Activated CD4-positive, CD25-positive, alpha-beta regulatory T cell treated with anti-CD3 and anti-CD28 coated beads, Interleukin-2, amount 50 U/mL, for 72 hours (primary cell): ENCODE measurements at regions not wholly inside any gene's neighbourhood (a gene's known extent, or its start where the extent isn't known, plus 50 kb on each side); places are given as distances from the start of the nearest gene placed in this dataset.
"Not testable (repeated sequence)": the region's sequence is repeated elsewhere in the genome, so short reads cannot be mapped to it uniquely, and the experiment has no call there.

ENCODE experiments used
- DNase-seq: peaks from one replicate; pipeline ENCODE4 v3.0.0; 2021

GRCh38 chrX:40893251-40893910 lies 158.0 kb upstream of the MED14 start:
- no peak for DNase-seq

GRCh38 chrX:40895246-40895645 lies 159.9 kb upstream of the MED14 start:
- DNase-seq: no peak

DNA sequence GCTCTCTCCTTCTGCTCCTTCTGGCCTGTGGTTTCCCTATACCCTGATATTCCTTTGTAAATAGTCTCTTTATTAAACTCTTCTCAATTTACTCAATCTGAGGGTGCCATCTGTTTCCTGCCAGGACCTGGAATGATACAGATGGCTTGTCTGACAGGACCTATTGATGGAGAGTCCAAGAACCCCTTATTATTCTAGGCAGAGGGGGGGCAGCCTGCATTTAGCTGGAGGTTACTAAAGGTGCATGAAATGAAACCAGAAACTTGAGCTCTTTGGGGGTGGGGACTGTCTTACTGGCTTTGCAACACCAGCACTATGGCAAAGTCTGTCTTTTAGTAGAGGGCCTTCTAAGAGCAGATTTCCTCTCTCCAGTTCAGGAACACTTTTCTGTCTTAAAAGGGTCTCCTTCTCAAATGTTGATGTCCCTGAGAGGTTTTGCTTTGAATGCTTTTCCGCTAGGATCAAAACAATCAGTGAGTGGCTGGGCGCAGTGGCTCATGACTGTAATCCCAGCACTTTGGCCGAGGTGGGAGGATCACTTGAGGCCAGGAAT lies 162.5 kb upstream of the MED14 start:
- DNase-seq: no peak

- not testable (repeated sequence) for DNase-seq
Observed at GRCh38 chrX:40904739-40905138, 169.4 kb upstream of the MED14 start.

- DNase-seq: no peak
Observed at GRCh38 chrX:40908026-40908425, 172.7 kb upstream of the MED14 start.

DNA sequence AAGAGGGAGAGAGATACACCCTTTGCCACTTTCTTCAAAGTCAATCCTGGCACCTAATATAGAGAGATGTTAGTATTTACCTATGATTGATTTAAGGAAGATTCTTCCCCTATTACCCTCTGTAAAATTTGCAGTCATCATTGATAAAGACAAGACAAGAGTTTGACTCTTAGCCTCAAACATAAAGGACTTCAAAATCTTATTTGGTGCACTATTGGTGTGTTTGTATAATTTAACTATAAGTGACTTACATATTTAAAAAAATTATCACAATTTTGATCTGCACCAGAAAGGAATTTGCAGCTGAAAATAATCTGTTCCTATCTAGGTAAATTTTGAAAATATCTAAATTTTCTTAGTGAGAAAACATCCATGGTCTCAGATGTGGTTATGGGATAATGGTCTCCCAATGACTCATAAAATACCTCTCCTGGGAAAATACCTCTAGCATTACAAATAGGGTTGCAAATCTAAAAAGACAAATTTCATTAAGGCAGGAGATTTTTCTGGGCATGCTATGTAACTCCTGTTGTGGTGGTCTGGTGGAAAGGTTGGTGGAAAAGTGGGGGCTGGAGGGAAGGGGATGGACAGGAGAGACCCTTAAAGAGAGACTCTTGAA lies 173.6 kb upstream of the MED14 start:
- no peak for DNase-seq

GRCh38 chrX:40912166-40912565 lies 173.1 kb upstream of the USP9X start:
- DNase-seq: no peak

- DNase-seq: no peak
Observed at GRCh38 chrX:40912576-40912975, 172.7 kb upstream of the USP9X start.

GRCh38 chrX:40920351-40920750 lies 164.9 kb upstream of the USP9X start:
- DNase-seq: no peak

GRCh38 chrX:40922307-40922706 lies 162.9 kb upstream of the USP9X start:
- DNase-seq: no peak

- DNase-seq: not testable (repeated sequence)
Observed at GRCh38 chrX:40926739-40927427, 158.4 kb upstream of the USP9X start.

- DNase-seq: no peak
Observed at GRCh38 chrX:40928076-40928475, 157.2 kb upstream of the USP9X start.

GRCh38 chrX:40931921-40932320 lies 153.3 kb upstream of the USP9X start:
- no peak for DNase-seq

DNA sequence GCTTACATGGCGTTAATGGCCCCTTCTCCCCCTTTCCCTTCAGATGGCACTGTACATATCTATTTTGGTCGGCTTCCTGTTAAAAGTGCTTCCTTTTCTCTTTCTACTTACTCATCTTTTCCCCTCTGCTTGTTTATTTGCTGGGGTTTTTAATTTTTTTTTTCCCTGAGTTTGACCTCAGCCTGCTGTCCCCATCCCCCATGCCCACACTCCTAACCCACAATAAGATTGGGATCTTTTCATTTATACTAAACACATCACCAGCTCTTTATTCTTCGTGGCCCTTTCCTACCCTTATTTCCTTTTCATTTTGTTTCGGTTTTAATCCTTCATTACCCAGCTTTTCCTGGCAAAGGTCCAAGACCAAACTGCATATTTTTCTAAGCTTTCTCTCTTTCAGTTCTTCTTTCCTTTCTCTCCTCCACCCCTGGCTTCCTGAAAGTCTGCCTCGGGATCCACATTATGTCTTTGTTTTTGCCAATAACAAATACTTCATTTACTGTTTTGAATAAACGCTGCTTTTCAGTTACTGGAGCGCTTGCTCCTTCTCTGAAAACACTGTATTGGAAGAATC lies 152.0 kb upstream of the USP9X start:
- no peak for DNase-seq

GRCh38 chrX:40933706-40934425 lies 151.4 kb upstream of the USP9X start:
- no peak for DNase-seq

GRCh38 chrX:40936827-40937226 lies 148.4 kb upstream of the USP9X start:
- no peak for DNase-seq

GRCh38 chrX:40938423-40938822 lies 146.8 kb upstream of the USP9X start:
- no peak for DNase-seq

GRCh38 chrX:40943093-40943641 lies 142.1 kb upstream of the USP9X start:
- no peak for DNase-seq

GRCh38 chrX:40945361-40945713 lies 139.9 kb upstream of the USP9X start:
- DNase-seq: no peak

DNA sequence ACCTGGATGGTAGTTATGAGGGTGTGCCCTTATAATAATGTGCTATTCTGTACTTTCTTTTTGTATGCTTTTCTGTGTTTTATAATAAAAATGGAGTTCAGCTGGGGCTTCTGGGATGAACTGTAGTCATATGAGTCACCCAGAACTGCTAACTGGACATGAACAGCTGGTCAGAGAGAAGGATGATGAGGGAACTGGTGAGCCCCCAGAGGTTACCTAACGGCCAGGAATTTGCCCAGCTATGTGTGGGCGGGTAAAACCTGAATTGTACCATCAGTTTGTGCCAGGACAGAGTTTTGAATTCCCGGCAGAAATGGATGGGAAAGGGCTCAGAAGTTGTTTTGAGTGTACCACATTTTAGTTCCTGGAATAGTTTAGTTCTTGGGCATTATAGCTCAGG lies 138.0 kb upstream of the USP9X start:
- no peak for DNase-seq

DNA sequence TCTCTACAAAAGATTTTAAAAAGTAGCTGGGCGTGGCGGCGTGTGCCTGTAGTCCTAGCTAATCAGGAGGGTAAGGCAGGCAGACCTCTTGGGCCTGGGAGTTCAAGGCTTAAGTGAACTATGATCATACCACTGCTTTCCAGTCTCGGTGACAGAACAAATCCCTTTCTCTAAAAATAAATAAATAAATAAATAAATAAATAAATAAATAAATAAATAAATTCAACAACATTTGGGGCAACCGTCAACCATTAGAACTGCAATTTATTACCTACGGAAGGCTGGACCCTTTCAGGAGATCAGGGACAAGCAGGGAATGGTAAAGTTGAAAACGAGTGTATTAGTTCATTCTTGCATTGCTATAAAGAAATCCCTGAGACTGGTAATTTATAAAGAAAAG lies 136.2 kb upstream of the USP9X start:
- no peak for DNase-seq

DNA sequence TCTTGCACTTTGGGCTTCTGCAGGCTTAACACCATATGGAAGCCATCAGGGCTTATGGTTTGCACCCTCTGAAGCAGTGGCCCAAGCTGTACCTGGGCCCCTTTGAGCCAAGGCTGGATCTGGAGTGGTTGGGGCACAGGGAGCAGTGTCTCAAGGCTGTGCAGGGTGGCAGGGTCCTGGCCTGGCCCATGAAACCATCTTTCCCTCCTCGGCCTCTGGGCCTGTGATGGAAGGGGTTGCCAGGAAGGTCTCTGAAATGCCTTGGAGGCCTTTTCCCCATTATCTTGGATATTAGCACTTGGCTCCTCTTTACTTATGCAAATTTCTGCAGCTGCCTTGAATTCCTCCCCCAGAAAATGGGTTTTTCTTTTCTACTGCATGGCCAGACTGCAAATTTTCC lies 134.7 kb upstream of the USP9X start:
- no peak for DNase-seq

- not testable (repeated sequence) for DNase-seq
Observed at GRCh38 chrX:40951407-40951806, 133.8 kb upstream of the USP9X start.
